LNCaP clone FGC (cell line): ENCODE measurements at regions not wholly inside any gene's neighbourhood (a gene's known extent, or its start where the extent isn't known, plus 50 kb on each side); places are given as distances from the start of the nearest gene placed in this dataset.

Experiments used
- DNase-seq: peaks from one replicate; pipeline ENCODE4 v3.0.0-alpha.2; 2011; ENCODE audit warnings: low read depth
- H3K4me3 ChIP-seq: 2 replicates; pipeline ENCODE4 v1.5.1; 2011; ENCODE audit warnings: mild to moderate bottlenecking, low read depth, low read length, control low read depth
- CTCF ChIP-seq: IDR thresholded peaks from 2 replicates; pipeline ENCODE4 v1.5.1; 2012; ENCODE audit warnings: mild to moderate bottlenecking; ENCODE audit not compliant: control insufficient read depth, insufficient read depth; ENCODE audit errors: extremely low read depth

- H3K4me3 ChIP-seq = no peak overlapping the region
- TF ChIP-seq CTCF = no peak
- DNase-seq = no peak
Observed at GRCh38 chr4:133096972-133097371, 52.1 kb upstream of the PCDH10 start.
